KMS-11 (cell line): ENCODE measurements at regions not wholly inside any gene's neighbourhood (a gene's known extent, or its start where the extent isn't known, plus 50 kb on each side); places are given as distances from the start of the nearest gene placed in this dataset.

Experiments used
- H2AFZ ChIP-seq: fragments of 200-600 bp; sonication (generic); 2 replicates; pipeline ENCODE4 v1.6.1; 2016; ENCODE audit warnings: antibody characterized with exemption, mixed run types, low read depth
- H3K27ac ChIP-seq: fragments of 200-600 bp; sonication (generic); 2 replicates; pipeline ENCODE4 v1.6.1; 2016; ENCODE audit warnings: mild to moderate bottlenecking, mixed run types
- H3K27me3 ChIP-seq: fragments of 200-600 bp; sonication (generic); 2 replicates; pipeline ENCODE4 v1.6.1; 2017; ENCODE audit warnings: mild to moderate bottlenecking, low read depth, mixed run types, moderate library complexity; ENCODE audit not compliant: insufficient read depth
- H3K36me3 ChIP-seq: fragments of 200-600 bp; sonication (generic); 2 replicates; pipeline ENCODE4 v1.6.1; 2017; ENCODE audit warnings: mild to moderate bottlenecking, mixed run types; ENCODE audit not compliant: insufficient read depth
- H3K4me1 ChIP-seq: fragments of 200-600 bp; sonication (generic); 2 replicates; pipeline ENCODE4 v1.6.1; 2016; ENCODE audit warnings: mild to moderate bottlenecking, low read depth, mixed run types; ENCODE audit not compliant: poor library complexity, severe bottlenecking
- H3K4me2 ChIP-seq: fragments of 200-600 bp; sonication (generic); 2 replicates; pipeline ENCODE4 v1.7.0; 2016; ENCODE audit warnings: mild to moderate bottlenecking, mixed run types
- H3K4me3 ChIP-seq: fragments of 200-600 bp; sonication (generic); IDR thresholded peaks from 2 replicates; pipeline ENCODE4 v1.6.1; 2017; ENCODE audit warnings: low read depth, low read length, mixed read lengths; ENCODE audit not compliant: insufficient read depth
- H3K79me2 ChIP-seq: fragments of 200-600 bp; sonication (generic); 2 replicates; pipeline ENCODE4 v1.6.1; 2016; ENCODE audit warnings: low read depth, mixed run types; ENCODE audit not compliant: insufficient read depth
- H3K9ac ChIP-seq: fragments of 200-600 bp; sonication (generic); 2 replicates; pipeline ENCODE4 v1.6.1; 2016; ENCODE audit warnings: mild to moderate bottlenecking, mixed run types
- H4K20me1 ChIP-seq: fragments of 200-600 bp; sonication (generic); 2 replicates; pipeline ENCODE4 v1.6.1; 2016; ENCODE audit warnings: mild to moderate bottlenecking, mixed run types; ENCODE audit not compliant: insufficient read depth
- CTCF ChIP-seq: fragments of 200-600 bp; sonication (generic); conservative IDR thresholded peaks from 2 replicates; pipeline ENCODE4 v1.6.1; 2017; ENCODE audit warnings: low read depth, mild to moderate bottlenecking, antibody characterized with exemption, low read length, moderate library complexity, mixed read lengths

- Histone ChIP-seq H3K27ac (no peak overlapping the region), H2AFZ (no peak overlapping the region), H3K36me3 (no peaks in the 10 kb centered on the region), H3K27me3 (no peaks in the 10 kb centered on the region), H3K9ac (no peak overlapping the region), H3K79me2 (no peaks in the 10 kb centered on the region), H3K4me2 (no peak overlapping the region), H3K4me1 (no peaks in the 10 kb centered on the region), H4K20me1 (no peaks in the 10 kb centered on the region), H3K4me3 (no peak overlapping the region)
- no peak for TF ChIP-seq CTCF
These were observed 536.9 kb downstream of the RAPGEF2 start for GRCh38 chr4:159639671-159640323.

- no peak overlapping the region for H2AFZ ChIP-seq
These were observed 546.4 kb downstream of the RAPGEF2 start for GRCh38 chr4:159649237-159649636.

GRCh38 chr4:159652871-159653270 lies 550.0 kb downstream of the RAPGEF2 start:
- TF ChIP-seq CTCF, result no peak
- Histone ChIP-seq H3K27me3 (no peaks in the 10 kb centered on the region), H3K4me2 (no peak overlapping the region), H3K36me3 (no peaks in the 10 kb centered on the region), H3K4me1 (no peaks in the 10 kb centered on the region), H3K27ac (no peak overlapping the region), H4K20me1 (no peaks in the 10 kb centered on the region), H2AFZ (no peak overlapping the region), H3K9ac (no peak overlapping the region), H3K79me2 (no peaks in the 10 kb centered on the region), H3K4me3 (no peak overlapping the region)

More at GRCh38 chr4:159649237-159649636, 546.4 kb downstream of the RAPGEF2 start:
- H3K4me3 ChIP-seq, result no peak overlapping the region
- H3K27me3 ChIP-seq, result no peaks in the 10 kb centered on the region
- no peaks in the 10 kb centered on the region for H3K4me1 ChIP-seq
- no peak overlapping the region for H3K4me2 ChIP-seq
- no peak overlapping the region for H3K27ac ChIP-seq
- no peak for TF ChIP-seq CTCF
- no peaks in the 10 kb centered on the region for H4K20me1 ChIP-seq
- H3K9ac ChIP-seq, result no peak overlapping the region
- no peaks in the 10 kb centered on the region for H3K36me3 ChIP-seq
- no peaks in the 10 kb centered on the region for H3K79me2 ChIP-seq

- no peak overlapping the region for H3K4me2 ChIP-seq
- no peak for TF ChIP-seq CTCF
- H4K20me1 ChIP-seq, result no peaks in the 10 kb centered on the region
- no peak overlapping the region for H3K4me3 ChIP-seq
- H3K4me1 ChIP-seq, result no peaks in the 10 kb centered on the region
- H3K36me3 ChIP-seq, result no peaks in the 10 kb centered on the region
- no peak overlapping the region for H3K9ac ChIP-seq
- H3K79me2 ChIP-seq, result no peaks in the 10 kb centered on the region
- H2AFZ ChIP-seq, result no peak overlapping the region
- H3K27me3 ChIP-seq, result no peaks in the 10 kb centered on the region
- no peak overlapping the region for H3K27ac ChIP-seq
These were observed 552.7 kb downstream of the RAPGEF2 start for GRCh38 chr4:159655547-159655946.
